Peyer's patch (tissue), 4 donors: ENCODE measurements at regions not wholly inside any gene's neighbourhood (a gene's known extent, or its start where the extent isn't known, plus 50 kb on each side); places are given as distances from the start of the nearest gene placed in this dataset.

Experiments used
- DNase-seq, 3 donors: peaks; one replicate each; pipeline ENCODE4 v3.0.0-alpha.2; 2017 to 2019
- H3K27ac ChIP-seq, 4 donors: fragments of 200-600 bp; sonication (generic); one replicate each; pipeline ENCODE4 v1.5.1; 2016 to 2019
- H3K27me3 ChIP-seq, 2 donors: fragments of 200-600 bp; sonication (generic); one replicate each; pipeline ENCODE4 v1.5.1; 2019
- H3K36me3 ChIP-seq, 3 donors: fragments of 200-600 bp; sonication (generic); one replicate each; pipeline ENCODE4 v1.5.1; 2016 to 2019
- H3K4me1 ChIP-seq, 4 donors: fragments of 200-600 bp; sonication (generic); one replicate each; pipeline ENCODE4 v1.5.1; 2016 to 2019
- H3K4me3 ChIP-seq, 4 donors: fragments of 200-600 bp; sonication (generic); 1 replicate in 3 of 4; 2 replicates in 1 of 4; pipeline ENCODE4 v1.5.1; 2016 to 2019; ENCODE audit warnings: mild to moderate bottlenecking in 1 of 4
- H3K9me3 ChIP-seq, 4 donors: fragments of 200-600 bp; sonication (generic); one replicate each; pipeline ENCODE4 v1.5.1; 2016 to 2019; ENCODE audit warnings: mild to moderate bottlenecking in 1 of 4
- CTCF ChIP-seq, 6 experiments: fragments of 450-650 bp in 4 of 6; fragments of 200-600 bp in 2 of 6; sonication (generic) in 1 of 6; IDR thresholded peaks; one replicate each; pipeline ENCODE4 v1.5.1; 2017 to 2019; ENCODE audit warnings: antibody characterized with exemption in 6 of 6, mild to moderate bottlenecking in 3 of 6, moderate library complexity in 1 of 6
- POLR2A ChIP-seq, 2 donors: fragments of 450-650 bp; IDR thresholded peaks; one replicate each; pipeline ENCODE4 v1.5.1; 2017; ENCODE audit warnings: antibody characterized with exemption in 2 of 2, mild to moderate bottlenecking in 2 of 2, moderate library complexity in 2 of 2

- TF ChIP-seq CTCF (IDR thresholded peaks at IDR 0.05) (no peak), POLR2A (IDR thresholded peaks at IDR 0.05) (no peak)
- no peaks in the 10 kb centered on the region for H3K27me3 ChIP-seq
- no peaks in the 10 kb centered on the region for H3K36me3 ChIP-seq
- DNase-seq, result no peak
- H3K4me1 ChIP-seq, result no peaks in the 10 kb centered on the region
- no peak overlapping the region for H3K27ac ChIP-seq
- H3K4me3 ChIP-seq, result no peak overlapping the region
- H3K9me3 ChIP-seq, result no peaks in the 10 kb centered on the region
Observed at GRCh38 chr7:41252957-41253356, 449.9 kb downstream of the INHBA start.

GRCh38 chr7:41252551-41252950, 450.3 kb downstream of the INHBA start:
- no peaks in the 10 kb centered on the region for H3K9me3 ChIP-seq
- TF ChIP-seq CTCF (IDR thresholded peaks at IDR 0.05) (no peak), POLR2A (IDR thresholded peaks at IDR 0.05) (no peak)

GRCh38 chr7:41247143-41247865, 455.6 kb downstream of the INHBA start:
- TF ChIP-seq POLR2A (IDR thresholded peaks at IDR 0.05) (no peak), CTCF (IDR thresholded peaks at IDR 0.05) (no peak)
- DNase-seq, result no peak
- no peak overlapping the region for H3K27ac ChIP-seq
- H3K9me3 ChIP-seq, result no peaks in the 10 kb centered on the region
- H3K4me1 ChIP-seq, result no peaks in the 10 kb centered on the region
- H3K36me3 ChIP-seq, result no peaks in the 10 kb centered on the region
- H3K4me3 ChIP-seq, result no peak overlapping the region
- H3K27me3 ChIP-seq, result no peaks in the 10 kb centered on the region

More at GRCh38 chr7:41252551-41252950, 450.3 kb downstream of the INHBA start:
- DNase-seq, result no peak
- Histone ChIP-seq H3K27ac (no peak overlapping the region), H3K4me1 (no peaks in the 10 kb centered on the region), H3K4me3 (no peak overlapping the region), H3K36me3 (no peaks in the 10 kb centered on the region), H3K27me3 (no peaks in the 10 kb centered on the region)

GRCh38 chr7:41245916-41246315, 457.0 kb downstream of the INHBA start:
- Histone ChIP-seq H3K27me3 (no peaks in the 10 kb centered on the region), H3K36me3 (no peaks in the 10 kb centered on the region), H3K9me3 (no peaks in the 10 kb centered on the region), H3K4me1 (no peaks in the 10 kb centered on the region), H3K27ac (no peak overlapping the region), H3K4me3 (no peak overlapping the region)
- DNase-seq, result no peak
- TF ChIP-seq POLR2A (IDR thresholded peaks at IDR 0.05) (no peak), CTCF (IDR thresholded peaks at IDR 0.05) (no peak)

- no peak for TF ChIP-seq CTCF (IDR thresholded peaks at IDR 0.05)
- TF ChIP-seq POLR2A (IDR thresholded peaks at IDR 0.05), result no peak
- H3K27ac ChIP-seq, result no peak overlapping the region
- H3K4me3 ChIP-seq, result no peak overlapping the region
- no peaks in the 10 kb centered on the region for H3K27me3 ChIP-seq
- no peak for DNase-seq
- no peaks in the 10 kb centered on the region for H3K9me3 ChIP-seq
- H3K4me1 ChIP-seq, result no peaks in the 10 kb centered on the region
- no peaks in the 10 kb centered on the region for H3K36me3 ChIP-seq
Observed at GRCh38 chr7:41244246-41244645, 458.6 kb downstream of the INHBA start.
